HFF-Myc (cell line): ENCODE measurements at regions not wholly inside any gene's neighbourhood (a gene's known extent, or its start where the extent isn't known, plus 50 kb on each side); places are given as distances from the start of the nearest gene placed in this dataset.

Experiments
- DNase-seq: peaks from one replicate; pipeline ENCODE4 v3.0.0-alpha.2; 2011; ENCODE audit warnings: low read depth; ENCODE audit errors: extremely low read depth
- H3K4me3 ChIP-seq: replicated peaks from 2 replicates; pipeline ENCODE4 v1.5.1; 2011; ENCODE audit warnings: low read depth, mild to moderate bottlenecking, control low read depth, low read length
- CTCF ChIP-seq: IDR thresholded peaks from 2 replicates; pipeline ENCODE4 v1.5.1; 2012; ENCODE audit warnings: mild to moderate bottlenecking, low read depth, low read length, control low read depth; ENCODE audit errors: missing control alignments

DNA sequence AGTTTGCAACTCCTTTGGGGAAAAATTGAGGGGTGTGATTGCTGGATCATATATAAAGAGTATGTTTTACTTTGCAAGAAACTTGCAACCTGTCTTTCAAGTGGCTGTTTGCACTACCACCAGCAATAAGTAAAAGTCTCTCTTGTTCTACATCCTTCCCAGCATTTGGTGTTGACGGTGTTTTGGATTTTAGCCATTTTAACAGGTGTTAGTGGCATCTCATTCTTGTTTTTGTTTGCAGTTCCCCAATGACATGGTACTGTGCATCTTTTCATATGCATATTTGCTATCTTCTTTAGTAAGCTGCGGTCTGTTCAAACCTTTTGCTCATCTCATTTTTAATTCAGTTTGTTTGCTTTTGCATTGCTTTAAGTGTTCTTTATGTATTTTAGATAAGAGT is 535.5 kb downstream of the LRRIQ3 start:
- no peak for TF ChIP-seq CTCF
- DNase-seq = no peak
- H3K4me3 ChIP-seq = no peak overlapping the region

DNA sequence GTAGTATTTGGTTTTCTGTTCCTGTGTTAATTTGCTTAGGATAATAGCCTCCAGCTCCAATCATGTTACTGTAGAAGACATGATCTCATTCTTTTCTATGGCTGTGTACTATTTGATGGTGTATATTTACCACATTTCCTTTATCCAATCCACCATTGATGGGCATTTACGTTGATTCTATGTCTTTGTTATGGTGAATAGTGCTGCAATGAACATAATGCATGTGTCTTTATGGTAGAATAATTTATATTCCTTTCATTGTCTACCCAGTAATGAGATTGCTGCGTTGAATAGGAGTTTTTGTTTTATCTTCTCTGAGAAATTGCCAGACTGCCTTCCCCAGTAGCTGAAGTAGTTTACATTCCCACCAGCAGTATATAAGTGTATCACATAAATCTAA is 538.8 kb downstream of the LRRIQ3 start:
- no peak for DNase-seq
- no peak for TF ChIP-seq CTCF
- H3K4me3 ChIP-seq = no peak overlapping the region

GRCh38 chr1:73654714-73655113 is 543.3 kb downstream of the LRRIQ3 start:
- no peak for DNase-seq
- no peak for TF ChIP-seq CTCF
- no peak overlapping the region for H3K4me3 ChIP-seq

DNA sequence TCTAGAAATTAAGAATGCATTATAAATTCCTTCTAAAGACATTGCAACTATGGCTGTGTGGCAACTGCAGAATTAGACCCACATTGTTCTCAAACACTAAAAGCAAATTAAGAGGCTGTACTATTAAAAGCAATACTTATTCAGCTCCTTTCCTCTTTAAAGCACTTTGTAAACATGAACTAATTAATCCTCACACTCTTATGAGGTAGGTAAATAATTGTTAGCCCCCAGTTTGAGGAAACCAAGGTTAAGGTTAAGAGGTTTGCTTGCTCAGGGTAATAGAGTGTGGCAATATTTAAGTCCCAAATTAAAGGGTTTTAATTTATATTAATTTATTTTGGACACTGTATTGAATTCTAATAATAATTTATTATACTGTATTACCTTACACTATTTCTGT is 553.8 kb downstream of the LRRIQ3 start:
- no peak for TF ChIP-seq CTCF
- no peak overlapping the region for H3K4me3 ChIP-seq
- no peak for DNase-seq

GRCh38 chr1:73639494-73639893 is 558.5 kb downstream of the LRRIQ3 start:
- TF ChIP-seq CTCF = no peak
- H3K4me3 ChIP-seq = no peak overlapping the region
- no peak for DNase-seq

DNA sequence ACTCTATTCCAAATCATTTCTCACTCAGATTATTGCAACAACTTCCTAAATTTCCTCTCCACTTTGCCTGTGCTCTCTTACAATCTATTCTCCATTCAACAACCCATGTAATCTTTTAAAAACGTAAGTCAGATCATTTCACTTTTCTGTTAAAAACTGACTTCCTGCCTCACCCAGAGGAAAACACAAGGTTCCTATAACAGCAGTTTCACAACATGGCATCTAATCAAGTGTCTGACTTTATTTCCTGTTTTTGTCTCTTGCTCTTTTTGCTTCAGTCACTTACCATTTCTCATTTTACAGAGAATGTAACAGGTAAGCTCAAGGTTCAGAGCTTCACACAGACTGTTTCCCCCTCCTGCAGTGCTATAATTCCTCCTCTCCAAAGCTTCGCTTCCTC is 560.7 kb downstream of the LRRIQ3 start:
- TF ChIP-seq CTCF = no peak
- H3K4me3 ChIP-seq = no peak overlapping the region
- no peak for DNase-seq

DNA sequence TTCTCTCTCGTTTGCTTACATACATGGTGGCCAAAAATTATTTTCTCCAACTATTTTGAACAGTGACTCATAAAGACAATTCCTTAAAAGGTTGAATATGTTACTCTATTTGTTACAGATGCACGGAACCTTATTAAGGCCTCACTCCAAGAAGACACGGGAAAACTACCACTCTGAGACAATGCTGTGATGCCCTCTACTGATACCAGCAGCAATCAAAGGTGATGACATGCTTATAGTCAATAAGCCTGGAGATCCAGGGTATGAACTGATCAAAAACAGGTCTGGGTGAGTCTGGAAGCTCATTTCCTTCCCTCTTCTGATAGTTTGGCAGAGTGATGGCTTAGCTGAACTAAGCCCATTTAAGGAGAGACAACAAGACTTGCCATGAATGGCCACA is 563.0 kb downstream of the LRRIQ3 start:
- no peak for DNase-seq
- no peak overlapping the region for H3K4me3 ChIP-seq
- TF ChIP-seq CTCF = no peak
